Chondrocyte (in vitro differentiated cells): ENCODE measurements at regions not wholly inside any gene's neighbourhood (a gene's known extent, or its start where the extent isn't known, plus 50 kb on each side); places are given as distances from the start of the nearest gene placed in this dataset.

ENCODE experiments used
- DNase-seq: peaks from one replicate; pipeline ENCODE4 v3.0.0; 2021; ENCODE audit warnings: mixed read lengths, low spot score
- H3K27ac Mint-ChIP-seq: one replicate; pipeline ENCODE4 v1.8.0; 2021; ENCODE audit warnings: mild to moderate bottlenecking, moderate library complexity, mixed read lengths; ENCODE audit not compliant: unreplicated experiment
- H3K27me3 Mint-ChIP-seq: 2 replicates; pipeline ENCODE4 v1.8.0; 2021; ENCODE audit warnings: low read depth, mixed read lengths
- H3K36me3 Mint-ChIP-seq: 2 replicates; pipeline ENCODE4 v1.8.0; 2021; ENCODE audit warnings: low read depth, mixed read lengths
- H3K4me1 Mint-ChIP-seq: 2 replicates; pipeline ENCODE4 v1.8.0; 2021; ENCODE audit warnings: low read depth, mild to moderate bottlenecking, mixed read lengths
- H3K4me3 Mint-ChIP-seq: one replicate; pipeline ENCODE4 v1.8.0; 2021; ENCODE audit warnings: mild to moderate bottlenecking, moderate library complexity, mixed read lengths; ENCODE audit not compliant: unreplicated experiment
- H3K9me3 Mint-ChIP-seq: 2 replicates; pipeline ENCODE4 v1.8.0; 2021; ENCODE audit warnings: low read depth, mixed read lengths
- CTCF ChIP-seq: fragments of 200-600 bp; sonication (generic); IDR thresholded peaks from 2 replicates; pipeline ENCODE4 v1.5.0; 2021; ENCODE audit warnings: antibody characterized with exemption, mild to moderate bottlenecking, moderate library complexity

GRCh38 chr17:74010903-74011302 lies 192.6 kb upstream of the RPL38 start:
- Mint-ChIP-seq H3K4me3 (no peak overlapping the region), H3K36me3 (no peaks in the 10 kb centered on the region)

GRCh38 chr17:74011966-74012365 lies 191.5 kb upstream of the RPL38 start:
- DNase-seq: peak; percentile 43
- peaks cover 1% of the 10 kb centered on the region for H3K36me3 Mint-ChIP-seq
- no peak for TF ChIP-seq CTCF
- H3K27ac Mint-ChIP-seq: no peak overlapping the region
- peaks cover 4% of the 10 kb centered on the region for H3K9me3 Mint-ChIP-seq
- peaks cover 69% of the 10 kb centered on the region for H3K27me3 Mint-ChIP-seq
- H3K4me1 Mint-ChIP-seq: no peaks in the 10 kb centered on the region
- no peak overlapping the region for H3K4me3 Mint-ChIP-seq

More at GRCh38 chr17:74010903-74011302, 192.6 kb upstream of the RPL38 start:
- Mint-ChIP-seq H3K27ac (no peak overlapping the region), H3K4me1 (no peaks in the 10 kb centered on the region), H3K27me3 (peaks cover 64% of the 10 kb centered on the region), H3K9me3 (peaks cover 4% of the 10 kb centered on the region)
- DNase-seq: peak; percentile 69
- TF ChIP-seq CTCF: no peak

- peak; percentile 30 for DNase-seq
- Mint-ChIP-seq H3K27ac (no peak overlapping the region), H3K27me3 (peaks cover 73% of the 10 kb centered on the region), H3K4me3 (no peak overlapping the region), H3K36me3 (peaks cover 1% of the 10 kb centered on the region), H3K4me1 (no peaks in the 10 kb centered on the region), H3K9me3 (peaks cover 4% of the 10 kb centered on the region)
- no peak for TF ChIP-seq CTCF
Observed at GRCh38 chr17:74012465-74012864, 191.0 kb upstream of the RPL38 start.

- Mint-ChIP-seq H3K4me1 (no peaks in the 10 kb centered on the region), H3K9me3 (peaks cover 4% of the 10 kb centered on the region), H3K4me3 (no peak overlapping the region), H3K27me3 (peaks cover 62% of the 10 kb centered on the region), H3K36me3 (peaks cover 1% of the 10 kb centered on the region), H3K27ac (no peak overlapping the region)
- no peak for TF ChIP-seq CTCF
- no peak for DNase-seq
Observed at GRCh38 chr17:74015316-74015715, 188.2 kb upstream of the RPL38 start.

GRCh38 chr17:74015990-74016389 lies 187.5 kb upstream of the RPL38 start:
- DNase-seq: no peak
- Mint-ChIP-seq H3K4me3 (no peak overlapping the region), H3K36me3 (peaks cover 1% of the 10 kb centered on the region), H3K27me3 (peaks cover 56% of the 10 kb centered on the region), H3K27ac (no peak overlapping the region), H3K4me1 (no peaks in the 10 kb centered on the region), H3K9me3 (peaks cover 4% of the 10 kb centered on the region)
- no peak for TF ChIP-seq CTCF
